ENCODE measurements at regions not wholly inside any gene's neighbourhood (a gene's known extent, or its start where the extent isn't known, plus 50 kb on each side); places are given as distances from the start of the nearest gene placed in this dataset.
A peak's percentile ranks its signal among the peaks of the same experiment; 100 is the strongest.

GRCh38 chr5:25764733-25765132 lies 1120.0 kb upstream of the CDH10 start:
- no peak for DNase-seq (ENCODE audit: low spot score)
- in situ Hi-C loops (cut with MboI; ENCODE audit: low pct_unique_long_range_greater_than_20kb, low sequenced_read_pairs, unreplicated experiment), result no loop called here
- TF ChIP-seq CTCF (IDR thresholded peaks at IDR 0.05; ENCODE audit: extremely low read depth, insufficient read depth, missing control alignments), result no peak

- in situ Hi-C loops (cut with MboI; ENCODE audit: low pct_unique_long_range_greater_than_20kb, low sequenced_read_pairs, unreplicated experiment), result no loop called here
- no peak for DNase-seq (ENCODE audit: low spot score)
Observed at GRCh38 chr5:25763781-25764180, 1119.0 kb upstream of the CDH10 start.

GRCh38 chr5:25754895-25755294 lies 1110.1 kb upstream of the CDH10 start:
- in situ Hi-C loops (cut with MboI; ENCODE audit: low pct_unique_long_range_greater_than_20kb, low sequenced_read_pairs, unreplicated experiment), result no loop called here
- no peak for DNase-seq (ENCODE audit: low spot score)
- TF ChIP-seq CTCF (IDR thresholded peaks at IDR 0.05; ENCODE audit: extremely low read depth, insufficient read depth, missing control alignments), result no peak

More at GRCh38 chr5:25763781-25764180, 1119.0 kb upstream of the CDH10 start:
- TF ChIP-seq CTCF (IDR thresholded peaks at IDR 0.05; ENCODE audit: extremely low read depth, insufficient read depth, missing control alignments), result no peak

- no peak for DNase-seq (ENCODE audit: low spot score)
- in situ Hi-C loops (cut with MboI; ENCODE audit: low pct_unique_long_range_greater_than_20kb, low sequenced_read_pairs, unreplicated experiment), result no loop called here
- no peak for TF ChIP-seq CTCF (IDR thresholded peaks at IDR 0.05; ENCODE audit: extremely low read depth, insufficient read depth, missing control alignments)
Observed at GRCh38 chr5:25744908-25745307, 1100.1 kb upstream of the CDH10 start.

GRCh38 chr5:25716680-25717079 lies 1071.9 kb upstream of the CDH10 start:
- DNase-seq (ENCODE audit: low spot score), result no peak
- no peak for TF ChIP-seq CTCF (IDR thresholded peaks at IDR 0.05; ENCODE audit: extremely low read depth, insufficient read depth, missing control alignments)
- in situ Hi-C loops (cut with MboI; ENCODE audit: low pct_unique_long_range_greater_than_20kb, low sequenced_read_pairs, unreplicated experiment), result no loop called here

GRCh38 chr5:25713259-25713658 lies 1068.5 kb upstream of the CDH10 start:
- in situ Hi-C loops (cut with MboI; ENCODE audit: low pct_unique_long_range_greater_than_20kb, low sequenced_read_pairs, unreplicated experiment), result no loop called here
- DNase-seq (ENCODE audit: low spot score), result no peak
- peak; percentile 26 for TF ChIP-seq CTCF (IDR thresholded peaks at IDR 0.05; ENCODE audit: extremely low read depth, insufficient read depth, missing control alignments)

- no peak for TF ChIP-seq CTCF (IDR thresholded peaks at IDR 0.05; ENCODE audit: extremely low read depth, insufficient read depth, missing control alignments)
- in situ Hi-C loops (cut with MboI; ENCODE audit: low pct_unique_long_range_greater_than_20kb, low sequenced_read_pairs, unreplicated experiment), result no loop called here
- no peak for DNase-seq (ENCODE audit: low spot score)
Observed at GRCh38 chr5:25707093-25707492, 1062.3 kb upstream of the CDH10 start.

All from GM13977 (cell line).